ENCODE measurements at regions not wholly inside any gene's neighbourhood (a gene's known extent, or its start where the extent isn't known, plus 50 kb on each side); places are given as distances from the start of the nearest gene placed in this dataset.

DNA sequence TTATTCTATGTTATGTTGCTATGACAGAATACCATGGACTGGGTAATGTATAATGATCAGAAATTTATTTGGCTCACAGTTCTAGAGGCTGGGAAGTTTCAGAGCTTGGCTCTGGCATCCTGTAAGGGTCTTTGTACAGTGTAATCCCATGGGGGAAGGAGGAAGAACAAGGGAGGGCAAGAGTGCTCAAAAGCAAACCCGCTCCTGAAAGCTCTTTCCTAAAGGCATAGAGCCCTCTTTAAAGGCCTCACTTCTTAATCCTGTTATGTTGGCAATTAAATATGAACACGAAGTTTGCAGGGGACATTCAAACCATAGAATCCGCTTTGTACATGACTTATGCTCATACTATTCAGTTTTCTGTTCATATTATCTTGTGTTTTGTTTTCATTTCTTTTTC, 191.3 kb upstream of the CTSO start:
- TF ChIP-seq, protein P1, sequence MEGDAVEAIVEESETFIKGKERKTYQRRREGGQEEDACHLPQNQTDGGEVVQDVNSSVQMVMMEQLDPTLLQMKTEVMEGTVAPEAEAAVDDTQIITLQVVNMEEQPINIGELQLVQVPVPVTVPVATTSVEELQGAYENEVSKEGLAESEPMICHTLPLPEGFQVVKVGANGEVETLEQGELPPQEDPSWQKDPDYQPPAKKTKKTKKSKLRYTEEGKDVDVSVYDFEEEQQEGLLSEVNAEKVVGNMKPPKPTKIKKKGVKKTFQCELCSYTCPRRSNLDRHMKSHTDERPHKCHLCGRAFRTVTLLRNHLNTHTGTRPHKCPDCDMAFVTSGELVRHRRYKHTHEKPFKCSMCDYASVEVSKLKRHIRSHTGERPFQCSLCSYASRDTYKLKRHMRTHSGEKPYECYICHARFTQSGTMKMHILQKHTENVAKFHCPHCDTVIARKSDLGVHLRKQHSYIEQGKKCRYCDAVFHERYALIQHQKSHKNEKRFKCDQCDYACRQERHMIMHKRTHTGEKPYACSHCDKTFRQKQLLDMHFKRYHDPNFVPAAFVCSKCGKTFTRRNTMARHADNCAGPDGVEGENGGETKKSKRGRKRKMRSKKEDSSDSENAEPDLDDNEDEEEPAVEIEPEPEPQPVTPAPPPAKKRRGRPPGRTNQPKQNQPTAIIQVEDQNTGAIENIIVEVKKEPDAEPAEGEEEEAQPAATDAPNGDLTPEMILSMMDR (IDR thresholded peaks at IDR 0.05) = no peak
- no peak for TF ChIP-seq POLR2A (IDR thresholded peaks at IDR 0.05)

Measured in suprapubic skin (tissue), 3 donors.